ENCODE measurements at regions not wholly inside any gene's neighbourhood (a gene's known extent, or its start where the extent isn't known, plus 50 kb on each side); places are given as distances from the start of the nearest gene placed in this dataset.
"Not testable (repeated sequence)": the region's sequence is repeated elsewhere in the genome, so short reads cannot be mapped to it uniquely, and the experiment has no call there.

- DNase-seq (ENCODE audit: low read depth): no peak
- no peak overlapping the region for H3K4me3 ChIP-seq (ENCODE audit: low read length)
- TF ChIP-seq CTCF (conservative IDR thresholded peaks at IDR 0.05; ENCODE audit: low read depth, low read length): no peak
Measured at GRCh38 chr1:96580920-96581319, 140.7 kb upstream of the PTBP2 start.

- no peak for TF ChIP-seq CTCF (conservative IDR thresholded peaks at IDR 0.05; ENCODE audit: low read depth, low read length)
- H3K4me3 ChIP-seq (ENCODE audit: low read length): no peak overlapping the region
- no peak for DNase-seq (ENCODE audit: low read depth)
Measured at GRCh38 chr1:96581772-96582171, 139.8 kb upstream of the PTBP2 start.

- no peak for DNase-seq (ENCODE audit: low read depth)
- no peak for TF ChIP-seq CTCF (conservative IDR thresholded peaks at IDR 0.05; ENCODE audit: low read depth, low read length)
- no peak overlapping the region for H3K4me3 ChIP-seq (ENCODE audit: low read length)
Measured at GRCh38 chr1:96583903-96584302, 137.7 kb upstream of the PTBP2 start.

GRCh38 chr1:96587222-96587621 is 134.4 kb upstream of the PTBP2 start:
- H3K4me3 ChIP-seq (ENCODE audit: low read length): no peak overlapping the region
- DNase-seq (ENCODE audit: low read depth): no peak
- TF ChIP-seq CTCF (conservative IDR thresholded peaks at IDR 0.05; ENCODE audit: low read depth, low read length): no peak

- no peak for DNase-seq (ENCODE audit: low read depth)
- no peak for TF ChIP-seq CTCF (conservative IDR thresholded peaks at IDR 0.05; ENCODE audit: low read depth, low read length)
- no peak overlapping the region for H3K4me3 ChIP-seq (ENCODE audit: low read length)
Measured at GRCh38 chr1:96588416-96588995, 133.1 kb upstream of the PTBP2 start.

GRCh38 chr1:96595530-96595929 is 126.1 kb upstream of the PTBP2 start:
- not testable (repeated sequence) for H3K4me3 ChIP-seq (ENCODE audit: low read length); DNase-seq (ENCODE audit: low read depth)

GRCh38 chr1:96596226-96596922 is 125.2 kb upstream of the PTBP2 start:
- H3K4me3 ChIP-seq (ENCODE audit: low read length): no peak overlapping the region
- no peak for DNase-seq (ENCODE audit: low read depth)
- TF ChIP-seq CTCF (conservative IDR thresholded peaks at IDR 0.05; ENCODE audit: low read depth, low read length): peak; percentile 76
